ENCODE measurements at regions not wholly inside any gene's neighbourhood (a gene's known extent, or its start where the extent isn't known, plus 50 kb on each side); places are given as distances from the start of the nearest gene placed in this dataset.

DNA sequence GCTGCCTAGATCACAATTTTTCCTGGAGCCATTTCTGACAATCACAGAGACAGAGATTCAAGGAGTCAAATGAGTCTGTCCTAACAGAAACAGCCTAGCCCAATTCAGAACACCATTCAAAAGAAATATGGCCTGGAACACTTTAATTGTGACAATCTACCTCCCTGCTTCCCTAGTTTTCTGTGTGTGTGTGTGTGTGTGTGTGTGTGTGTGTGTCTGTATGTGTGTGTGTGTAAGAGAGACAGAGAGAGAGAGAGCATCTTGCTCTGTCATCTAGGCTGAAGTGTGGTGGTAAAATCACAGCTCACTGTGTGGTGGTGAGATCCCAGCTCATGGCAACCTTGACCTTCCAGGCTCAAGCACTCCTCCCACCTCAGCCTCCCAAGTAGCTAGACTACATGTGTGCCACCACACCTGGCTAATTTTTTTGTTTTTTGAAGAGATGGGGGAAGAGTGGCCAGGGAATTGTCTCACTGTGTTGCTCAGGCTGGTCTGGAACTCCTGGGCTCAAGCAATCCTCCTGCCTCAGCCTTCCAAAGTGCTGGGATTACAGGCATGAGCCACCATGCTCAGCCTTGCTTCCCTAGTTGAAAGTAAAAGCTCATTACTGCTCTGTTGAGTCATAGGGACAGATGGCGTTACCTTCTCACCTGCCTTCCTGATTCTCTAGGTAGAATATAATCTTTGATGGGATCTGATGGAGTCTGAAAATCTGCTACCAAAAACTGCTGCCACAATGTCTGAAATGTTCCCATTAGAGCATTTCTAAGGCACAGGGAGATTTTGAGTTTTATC is 89.6 kb upstream of the BEND6 start:
- intact Hi-C loops (cut with DNase I; ENCODE audit: low total_unique reads) = no loop called here
- H3K4me1 ChIP-seq = no peaks in the 10 kb centered on the region

GRCh38 chr6:56864171-56864616 is 90.7 kb upstream of the BEND6 start:
- Histone ChIP-seq H3K4me3 (no peak overlapping the region), H3K36me3 (no peaks in the 10 kb centered on the region), H3K9me3 (no peaks in the 10 kb centered on the region), H3K4me1 (no peaks in the 10 kb centered on the region), H3K27me3 (no peaks in the 10 kb centered on the region), H3K27ac (no peak overlapping the region)
- TF ChIP-seq CTCF (IDR thresholded peaks at IDR 0.05) = no peak
- no peak for TF ChIP-seq POLR2A (IDR thresholded peaks at IDR 0.05)
- no peak for TF ChIP-seq POLR2AphosphoS5 (IDR thresholded peaks at IDR 0.05)
- DNase-seq (ENCODE audit: low spot score in 2 of 2) = no peak
- intact Hi-C loops (cut with DNase I; ENCODE audit: low total_unique reads) = no loop called here

More for the DNA sequence above, 89.6 kb upstream of the BEND6 start:
- Histone ChIP-seq H3K27me3 (no peaks in the 10 kb centered on the region), H3K9me3 (no peaks in the 10 kb centered on the region), H3K27ac (no peak overlapping the region), H3K36me3 (no peaks in the 10 kb centered on the region), H3K4me3 (no peak overlapping the region)
- TF ChIP-seq POLR2AphosphoS5 (IDR thresholded peaks at IDR 0.05) = no peak
- no peak for TF ChIP-seq POLR2A (IDR thresholded peaks at IDR 0.05)
- no peak for TF ChIP-seq CTCF (IDR thresholded peaks at IDR 0.05)
- DNase-seq (ENCODE audit: low spot score in 2 of 2) = no peak

DNA sequence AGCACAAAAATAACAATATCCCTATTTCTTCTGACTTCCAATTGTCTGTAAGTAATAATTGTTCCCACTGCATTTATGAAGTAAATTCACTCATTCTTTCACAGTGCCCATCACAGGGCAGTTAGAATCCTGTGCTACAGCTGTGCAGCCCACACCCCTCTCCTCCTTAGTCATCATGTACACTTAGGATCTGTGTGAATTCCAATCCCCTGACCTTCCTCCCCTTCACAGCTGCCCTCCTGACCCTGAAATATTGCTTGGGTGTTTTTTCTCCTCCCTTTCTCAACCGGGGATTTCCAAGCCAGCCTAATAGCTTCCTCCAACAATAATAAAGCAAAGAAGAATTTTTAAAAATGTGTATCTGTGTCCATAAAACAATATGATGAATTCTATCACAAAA is 91.5 kb upstream of the BEND6 start:
- Histone ChIP-seq H3K36me3 (no peaks in the 10 kb centered on the region), H3K4me3 (no peak overlapping the region), H3K27me3 (no peaks in the 10 kb centered on the region), H3K4me1 (no peaks in the 10 kb centered on the region), H3K9me3 (no peaks in the 10 kb centered on the region), H3K27ac (no peak overlapping the region)
- intact Hi-C loops (cut with DNase I; ENCODE audit: low total_unique reads) = no loop called here
- TF ChIP-seq POLR2AphosphoS5 (IDR thresholded peaks at IDR 0.05) (no peak), POLR2A (IDR thresholded peaks at IDR 0.05) (no peak), CTCF (IDR thresholded peaks at IDR 0.05) (no peak)
- DNase-seq (ENCODE audit: low spot score in 2 of 2) = no peak

DNA sequence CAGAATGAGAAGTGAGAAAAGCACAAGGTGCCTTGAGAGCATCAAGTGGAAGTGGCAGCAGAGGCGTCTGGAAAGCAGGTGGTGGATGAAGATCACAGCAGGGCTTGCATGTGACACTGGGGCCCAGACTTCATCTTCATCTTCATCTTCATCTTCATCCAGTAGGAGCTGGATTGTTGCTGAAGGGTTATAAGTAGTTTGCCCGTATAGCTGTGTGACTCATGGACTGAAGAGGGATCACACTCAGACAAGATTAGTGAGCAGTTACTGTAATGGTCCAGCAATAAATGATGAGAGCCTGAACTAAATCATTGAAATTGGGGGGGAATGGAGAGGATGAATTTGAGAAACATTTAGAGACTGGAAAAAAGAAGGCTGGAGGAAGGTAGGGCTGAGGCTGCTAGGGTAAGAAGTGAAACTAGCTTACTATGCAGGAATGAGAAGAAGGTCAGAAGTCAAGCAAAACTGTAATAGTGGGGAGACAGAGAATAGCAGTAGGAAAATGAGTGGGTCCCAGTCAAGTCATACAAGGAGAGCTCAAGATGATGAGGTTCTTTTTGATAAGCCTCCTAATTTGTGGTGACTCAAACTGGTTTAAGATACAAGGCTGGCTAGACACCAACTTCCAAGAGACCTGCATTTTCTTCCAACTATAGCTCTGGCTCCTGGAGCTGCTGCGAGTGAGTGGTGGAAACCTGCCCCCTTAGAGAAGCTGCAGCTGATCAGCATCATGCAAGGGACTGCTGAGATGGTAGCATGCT is 92.3 kb upstream of the BEND6 start:
- H3K36me3 ChIP-seq = no peaks in the 10 kb centered on the region
- H3K4me3 ChIP-seq = no peak overlapping the region
- intact Hi-C loops (cut with DNase I; ENCODE audit: low total_unique reads) = no loop called here
- DNase-seq (ENCODE audit: low spot score in 2 of 2) = no peak
- H3K27ac ChIP-seq = no peak overlapping the region
- H3K4me1 ChIP-seq = no peaks in the 10 kb centered on the region
- no peaks in the 10 kb centered on the region for H3K9me3 ChIP-seq
- no peaks in the 10 kb centered on the region for H3K27me3 ChIP-seq
- TF ChIP-seq POLR2AphosphoS5 (IDR thresholded peaks at IDR 0.05) = no peak
- TF ChIP-seq CTCF (IDR thresholded peaks at IDR 0.05) = no peak
- no peak for TF ChIP-seq POLR2A (IDR thresholded peaks at IDR 0.05)

DNA sequence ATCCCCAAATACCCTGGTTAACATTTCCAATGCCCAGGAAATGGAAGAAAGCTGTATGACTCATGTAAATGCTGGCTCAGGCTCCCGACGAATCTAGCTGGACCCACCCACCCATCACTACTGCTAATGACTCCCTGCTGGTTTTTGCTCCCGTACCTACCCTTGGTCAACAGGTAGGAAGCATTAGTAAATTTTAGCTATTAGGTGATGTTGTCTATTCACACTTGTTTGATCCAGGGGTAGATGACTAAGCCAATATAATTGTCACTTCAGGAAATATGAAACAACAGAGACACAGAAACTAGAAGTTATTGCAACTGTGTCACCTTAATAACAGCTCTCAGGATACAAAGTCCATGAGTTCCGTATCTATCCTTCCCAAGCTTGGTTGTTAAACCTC is 94.4 kb upstream of the BEND6 start:
- no peak for DNase-seq (ENCODE audit: low spot score in 2 of 2)
- no peaks in the 10 kb centered on the region for H3K4me1 ChIP-seq
- H3K36me3 ChIP-seq = no peaks in the 10 kb centered on the region
- intact Hi-C loops (cut with DNase I; ENCODE audit: low total_unique reads) = no loop called here
- no peak overlapping the region for H3K4me3 ChIP-seq
- no peaks in the 10 kb centered on the region for H3K27me3 ChIP-seq
- no peak overlapping the region for H3K27ac ChIP-seq
- TF ChIP-seq POLR2A (IDR thresholded peaks at IDR 0.05) (no peak), CTCF (IDR thresholded peaks at IDR 0.05) (no peak), POLR2AphosphoS5 (IDR thresholded peaks at IDR 0.05) (no peak)
- H3K9me3 ChIP-seq = no peaks in the 10 kb centered on the region
